ENCODE measurements at regions not wholly inside any gene's neighbourhood (a gene's known extent, or its start where the extent isn't known, plus 50 kb on each side); places are given as distances from the start of the nearest gene placed in this dataset.
"Not testable (repeated sequence)": the region's sequence is repeated elsewhere in the genome, so short reads cannot be mapped to it uniquely, and the experiment has no call there.

DNA sequence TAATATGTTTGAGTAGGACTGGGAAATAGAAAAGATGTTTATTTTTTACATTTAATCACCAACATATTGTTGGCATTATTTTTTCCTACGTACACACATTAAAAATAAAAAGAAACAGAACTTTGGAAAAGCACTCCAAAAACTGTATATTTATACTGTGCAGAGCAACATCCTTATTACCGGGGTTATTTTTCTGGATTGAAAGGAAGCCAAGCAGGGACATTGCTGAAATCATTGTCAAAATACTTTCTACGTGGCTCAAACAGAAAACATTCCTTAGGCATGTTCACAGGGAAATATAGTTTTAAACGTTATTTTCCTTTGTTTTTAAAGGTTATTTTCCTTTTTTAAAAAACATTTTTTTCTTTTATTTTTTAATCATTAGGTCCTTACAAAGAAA is 315.0 kb upstream of the SMIM21 start:
- no peak for DNase-seq (ENCODE audit: low spot score)

DNA sequence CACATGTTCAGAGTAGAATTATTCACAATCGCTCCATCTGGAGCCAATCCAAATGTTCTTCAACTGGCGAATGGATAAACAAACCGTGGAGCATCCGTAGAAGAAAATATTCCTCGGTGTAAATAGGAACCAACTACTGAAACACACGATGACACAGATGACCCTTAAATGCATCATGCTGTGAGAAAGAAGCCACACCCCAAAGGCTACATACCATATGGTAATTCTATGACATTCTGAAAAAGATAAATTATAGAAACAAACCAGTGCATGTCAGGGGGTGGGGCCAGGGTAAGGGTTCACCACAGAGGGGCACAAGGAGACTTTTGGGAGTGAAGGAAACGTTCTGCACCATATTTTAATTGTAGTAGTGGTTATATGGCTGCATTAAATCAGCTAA is 312.2 kb upstream of the SMIM21 start:
- DNase-seq (ENCODE audit: low spot score): no peak

DNA sequence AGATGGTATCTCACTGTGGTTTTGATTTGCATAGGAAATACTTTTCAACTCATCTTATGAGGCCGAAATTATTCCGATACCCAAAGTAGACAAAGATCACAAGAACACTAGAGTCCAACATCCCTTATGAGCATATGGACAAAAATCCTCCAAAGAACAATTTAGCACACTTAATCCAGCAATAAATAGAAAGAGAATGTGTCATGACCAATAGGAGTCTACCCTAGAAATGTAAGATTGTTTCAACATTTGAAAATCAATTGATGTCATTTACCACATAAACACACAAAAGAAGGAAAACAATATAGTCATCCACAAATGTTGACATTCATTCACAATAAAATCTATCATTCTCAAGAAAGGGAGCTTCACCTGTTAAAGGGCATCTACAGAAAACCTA is 307.8 kb upstream of the SMIM21 start:
- DNase-seq (ENCODE audit: low spot score): no peak

DNA sequence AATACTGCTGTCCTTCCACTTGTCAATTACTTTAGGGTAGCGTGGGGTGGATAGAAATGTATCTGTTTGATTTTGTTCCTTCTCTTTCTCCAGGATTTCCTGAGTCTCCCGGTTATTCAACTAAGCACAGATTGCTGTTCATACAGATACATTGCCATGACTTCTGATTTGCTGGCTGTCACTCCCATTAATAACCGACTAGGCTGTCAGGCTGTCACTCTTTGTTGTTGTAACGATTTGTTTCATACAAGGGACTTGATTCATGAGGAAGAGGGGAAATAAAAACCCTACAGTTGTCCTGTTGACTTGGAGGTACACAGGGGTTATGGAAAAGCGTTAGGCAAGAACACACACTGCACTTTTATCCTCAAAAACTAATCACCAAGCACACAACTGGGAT is 302.7 kb upstream of the SMIM21 start:
- no peak for DNase-seq (ENCODE audit: low spot score)

DNA sequence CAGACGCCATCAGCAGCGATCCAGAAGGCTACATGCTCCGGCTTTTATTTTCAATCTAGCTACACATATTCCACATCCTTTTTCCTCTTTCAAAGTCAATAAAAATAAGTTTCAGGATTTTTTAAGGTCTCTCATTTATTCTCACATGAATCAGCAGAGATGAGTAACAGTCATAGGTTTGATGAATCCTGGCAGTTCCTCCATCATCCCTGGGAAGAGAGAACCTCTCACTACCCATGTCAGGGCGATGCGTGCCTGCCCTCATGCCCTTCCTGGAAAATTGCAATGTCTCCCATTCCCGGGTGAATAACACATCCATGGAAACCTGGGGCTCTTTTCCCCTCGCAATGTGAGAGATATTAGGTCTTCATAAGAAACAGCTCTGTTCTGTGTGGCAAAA is 301.1 kb upstream of the SMIM21 start:
- DNase-seq (ENCODE audit: low spot score): no peak

DNA sequence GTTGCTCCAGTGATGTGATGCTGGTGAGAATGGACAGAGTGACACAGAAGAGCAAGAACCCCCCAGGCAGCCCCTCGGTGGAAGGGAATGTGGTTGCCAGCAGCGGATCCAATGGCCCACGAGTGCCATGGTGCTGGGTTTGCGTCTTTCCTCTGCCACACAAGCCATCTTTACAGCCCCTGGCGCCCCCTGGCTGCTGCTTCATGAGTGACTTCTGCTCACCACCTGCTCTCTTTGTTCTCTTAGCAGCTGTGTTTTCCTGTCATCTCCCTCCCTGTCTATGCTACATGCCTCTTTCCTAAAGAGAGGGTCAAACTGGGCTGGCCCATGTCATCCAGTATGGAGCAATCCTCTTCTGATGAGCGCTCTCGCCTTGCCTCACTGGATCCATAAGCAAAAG is 300.0 kb upstream of the SMIM21 start:
- DNase-seq (ENCODE audit: low spot score): peak; percentile 42

DNA sequence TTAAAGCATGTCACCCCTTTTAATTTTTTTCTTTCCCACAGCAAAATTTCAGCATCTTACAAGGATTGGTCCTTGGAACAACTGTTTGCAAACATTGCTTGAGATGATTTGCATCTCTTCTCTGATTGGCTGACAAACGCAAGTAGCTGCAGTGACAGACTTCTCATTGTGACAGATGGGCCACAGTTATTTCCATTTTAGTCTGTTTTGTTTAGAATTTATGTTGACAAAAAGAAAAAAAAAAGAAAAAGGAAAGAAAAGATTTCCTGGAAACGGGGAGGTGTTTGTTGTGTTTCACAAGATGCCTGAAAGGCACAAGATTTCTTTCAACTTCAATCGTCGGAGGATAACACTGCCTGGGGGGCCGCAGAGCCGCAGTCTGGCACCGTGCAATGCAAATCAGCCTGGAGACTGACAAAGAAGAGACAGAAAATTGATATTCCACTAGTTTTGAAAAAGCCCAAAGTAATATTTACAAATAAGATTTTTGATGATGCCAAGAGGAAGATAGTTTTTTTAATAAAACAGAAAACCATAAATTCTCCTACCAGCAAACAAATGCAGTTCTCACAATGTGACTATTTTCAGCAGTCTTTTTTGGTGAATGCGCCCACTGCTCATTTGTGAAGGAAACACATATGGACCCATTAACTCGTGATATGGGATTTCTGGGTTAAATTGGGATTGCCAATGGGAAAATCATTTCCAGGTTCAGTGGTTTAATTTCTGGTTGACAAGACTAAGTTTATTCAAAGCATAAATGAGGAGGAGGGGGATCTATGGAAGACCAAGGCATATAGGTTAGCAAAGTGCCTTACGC is 296.2 kb upstream of the SMIM21 start:
- DNase-seq (ENCODE audit: low spot score): peak; percentile 24

DNA sequence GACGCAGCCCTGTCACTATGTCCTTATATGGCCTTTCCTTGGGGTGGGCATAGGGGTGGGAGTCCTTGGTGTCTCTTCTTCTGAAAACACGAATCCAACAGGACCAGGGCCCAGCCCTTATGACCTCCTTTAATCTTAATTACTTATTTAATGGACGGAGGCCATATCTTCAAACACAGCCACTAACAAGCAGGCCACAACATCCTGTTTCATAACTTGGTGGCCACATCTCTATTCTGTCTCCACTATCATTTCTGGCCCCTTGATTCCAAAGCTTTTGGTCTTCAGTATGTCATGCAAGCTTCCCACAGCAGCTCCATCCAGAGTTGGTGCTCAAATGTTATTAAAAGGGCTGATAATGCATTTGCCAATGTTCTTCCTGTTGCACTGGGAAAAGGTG is 287.3 kb upstream of the SMIM21 start:
- DNase-seq (ENCODE audit: low spot score): no peak

DNA sequence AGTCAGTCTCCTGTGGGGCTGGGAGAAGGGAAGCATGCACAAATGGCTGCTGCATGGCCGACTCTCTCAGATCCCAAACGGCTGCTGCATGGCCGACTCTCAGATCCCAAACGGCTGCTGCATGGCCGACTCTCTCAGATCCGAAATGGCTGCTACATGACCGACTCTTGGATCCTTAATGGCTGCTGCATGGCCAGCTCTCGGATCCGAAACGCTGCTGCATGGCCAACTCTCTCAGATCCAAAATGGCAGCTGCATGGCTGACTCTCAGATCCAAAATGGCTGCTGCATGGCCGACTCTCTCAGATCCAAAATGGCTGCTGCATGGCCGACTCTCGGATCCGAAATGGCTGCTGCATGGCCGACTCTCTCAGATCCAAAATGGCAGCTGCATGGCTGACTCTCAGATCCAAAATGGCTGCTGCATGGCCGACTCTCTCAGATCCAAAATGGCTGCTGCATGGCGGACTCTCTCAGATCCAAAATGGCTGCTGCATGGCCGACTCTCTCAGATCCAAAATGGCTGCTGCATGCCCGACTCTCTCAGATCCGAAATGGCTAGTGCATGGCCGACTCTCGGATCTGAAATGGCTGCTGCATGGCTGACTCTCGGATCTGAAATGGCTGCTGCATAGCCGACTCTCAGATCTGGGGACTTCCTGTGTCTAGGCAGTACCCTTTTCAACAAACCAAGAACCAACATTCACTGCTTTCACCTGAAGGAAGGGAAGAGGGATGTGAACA is 284.8 kb upstream of the SMIM21 start:
- DNase-seq (ENCODE audit: low spot score): not testable (repeated sequence)

DNA sequence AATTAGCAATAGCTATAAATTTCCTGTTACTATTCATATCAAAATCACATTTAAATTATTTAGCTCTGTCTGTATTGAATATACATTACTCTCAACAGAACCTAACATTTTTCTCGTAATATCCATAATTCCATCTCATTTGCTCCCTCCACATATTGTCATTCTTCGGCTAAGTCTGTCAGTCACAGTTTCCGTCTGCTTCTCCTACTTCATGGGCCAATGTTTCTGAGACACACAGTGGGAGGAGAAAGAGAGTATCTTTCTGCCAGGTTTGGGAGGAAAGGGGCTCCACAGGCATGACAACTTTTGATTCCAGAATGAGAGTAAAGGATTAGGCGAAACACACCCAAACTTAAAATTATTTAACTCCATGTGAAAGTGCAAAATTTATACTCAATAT is 273.1 kb upstream of the SMIM21 start:
- no peak for DNase-seq (ENCODE audit: low spot score)

DNA sequence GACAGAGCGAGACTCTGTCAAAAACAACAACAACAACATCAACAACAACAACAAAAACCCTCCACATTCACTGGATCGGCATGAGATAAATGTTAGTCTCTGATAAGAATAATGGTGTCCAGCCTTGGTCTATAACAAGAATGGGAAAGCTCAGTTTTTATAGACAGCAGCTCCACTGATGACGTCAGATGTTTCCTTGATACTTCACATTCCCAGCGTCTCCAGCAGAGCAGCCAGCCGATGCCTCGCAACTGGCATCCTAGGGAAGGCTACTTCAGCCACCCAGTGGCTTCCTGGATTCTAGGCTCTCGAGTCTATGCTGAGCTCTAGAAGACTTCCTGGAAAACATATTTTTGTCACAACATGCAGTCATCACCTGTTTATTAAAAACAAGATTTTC is 271.4 kb upstream of the SMIM21 start:
- no peak for DNase-seq (ENCODE audit: low spot score)

DNA sequence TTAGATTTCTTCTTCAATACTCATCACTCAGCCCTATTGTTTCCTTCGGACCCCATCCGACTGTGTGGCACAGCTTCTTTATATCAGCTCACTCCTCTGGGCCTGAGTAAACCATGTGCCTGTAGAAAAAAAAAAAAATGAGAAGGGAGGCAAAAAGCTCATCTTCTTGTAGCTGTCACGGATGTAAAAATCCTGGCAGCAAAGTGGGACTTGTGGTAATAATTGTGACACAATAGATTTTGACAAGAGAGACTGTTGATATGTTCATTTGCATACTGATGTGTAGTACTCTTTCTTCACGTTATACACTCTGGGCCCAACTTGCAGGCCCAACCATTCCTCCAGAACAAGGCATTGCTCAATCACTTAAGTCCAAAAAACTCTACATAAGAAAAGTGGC is 270.0 kb upstream of the SMIM21 start:
- no peak for DNase-seq (ENCODE audit: low spot score)

DNA sequence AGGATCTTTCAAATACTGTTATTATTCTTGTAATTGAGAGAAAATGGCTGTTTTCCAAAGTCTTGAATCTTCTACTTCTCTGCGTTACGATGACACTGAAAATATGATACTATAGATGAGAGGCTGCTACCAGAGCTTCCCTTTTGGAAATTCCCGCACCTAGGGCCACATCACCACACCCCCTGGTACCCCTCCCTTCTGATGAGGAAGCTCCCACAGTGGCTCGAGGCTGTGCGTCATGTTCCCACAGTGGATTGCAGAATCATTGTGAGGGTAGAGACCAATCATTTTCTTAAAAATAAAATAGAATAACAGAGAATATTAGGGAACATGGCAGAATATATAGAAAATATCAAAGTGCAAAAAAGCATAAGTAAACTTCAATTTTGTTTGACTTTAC is 268.9 kb upstream of the SMIM21 start:
- DNase-seq (ENCODE audit: low spot score): no peak

DNA sequence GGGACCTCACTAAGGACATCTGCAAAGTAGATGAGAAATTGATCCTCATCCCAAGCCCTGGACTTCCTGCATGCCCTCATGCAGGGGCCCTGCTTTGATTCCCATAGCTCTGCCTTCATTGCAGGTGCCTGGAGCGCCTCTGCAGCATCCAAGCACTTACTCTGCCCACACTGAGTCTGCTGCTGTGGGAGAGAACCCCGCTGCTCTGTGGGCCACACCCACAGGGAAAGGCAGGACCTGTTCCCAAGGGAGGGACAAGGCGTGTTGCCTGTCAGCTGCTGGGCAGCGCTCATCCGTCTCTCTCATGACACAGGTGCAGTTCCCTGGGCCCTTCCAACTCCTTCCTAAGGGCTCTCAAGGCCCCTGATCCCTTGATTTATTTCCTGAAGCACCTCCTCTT is 266.8 kb upstream of the SMIM21 start:
- DNase-seq (ENCODE audit: low spot score): no peak

DNA sequence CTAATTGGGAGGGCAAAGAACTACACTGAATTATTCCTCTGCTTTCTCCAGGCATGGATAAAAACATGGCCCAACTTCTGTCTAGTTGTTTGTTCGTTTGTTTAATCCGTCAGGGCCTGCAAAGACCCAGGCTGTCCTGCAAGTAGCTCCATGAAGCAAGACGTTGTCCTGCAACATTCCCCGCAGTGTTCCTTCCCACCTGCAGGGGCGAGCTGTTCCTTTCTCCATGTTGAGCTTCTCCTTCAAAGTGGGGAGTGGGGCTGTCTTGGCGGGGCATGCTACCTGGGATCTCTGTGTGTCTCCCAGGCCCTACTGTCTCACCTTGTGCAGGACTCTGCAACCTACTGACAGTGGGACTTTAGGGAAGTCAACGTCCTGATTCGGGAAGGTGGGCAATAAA is 264.0 kb upstream of the SMIM21 start:
- DNase-seq (ENCODE audit: low spot score): no peak

DNA sequence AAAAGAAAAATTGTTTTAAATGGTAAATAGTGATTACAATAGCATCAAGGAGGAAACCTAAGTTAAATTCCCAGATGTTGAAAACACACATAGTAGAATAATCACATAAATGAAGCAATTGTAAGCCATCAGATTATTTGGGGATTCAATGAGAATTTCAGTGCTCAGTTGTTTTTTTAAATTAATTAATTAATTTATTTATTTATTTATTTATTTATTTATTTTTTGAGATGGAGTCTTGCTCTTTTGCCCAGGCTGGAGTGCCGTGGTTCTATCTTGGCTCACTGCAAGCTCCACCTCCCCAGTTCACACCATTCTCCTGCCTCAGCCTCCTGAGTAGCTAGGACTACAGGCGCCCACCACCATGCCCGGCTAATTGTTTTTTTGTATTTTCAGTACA is 262.8 kb upstream of the SMIM21 start:
- not testable (repeated sequence) for DNase-seq (ENCODE audit: low spot score)

DNA sequence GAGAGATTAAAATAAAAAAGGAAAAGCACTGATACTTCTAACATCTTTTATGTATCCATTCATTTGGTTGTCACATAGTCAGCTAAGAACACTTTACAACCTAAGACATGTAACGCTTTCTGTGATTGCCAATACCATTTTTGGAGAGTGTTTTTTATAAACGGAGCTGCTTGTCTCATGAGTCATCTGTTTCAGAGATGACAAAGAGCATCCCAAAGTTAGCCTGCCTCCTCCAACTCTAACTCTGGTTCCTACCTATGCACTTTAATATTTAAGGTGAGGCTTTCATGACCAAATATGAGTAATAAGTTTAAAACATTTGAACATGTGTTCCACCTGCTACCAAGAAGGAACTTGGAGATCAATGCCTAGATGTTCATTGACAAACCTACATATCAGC is 260.1 kb upstream of the SMIM21 start:
- no peak for DNase-seq (ENCODE audit: low spot score)

DNA sequence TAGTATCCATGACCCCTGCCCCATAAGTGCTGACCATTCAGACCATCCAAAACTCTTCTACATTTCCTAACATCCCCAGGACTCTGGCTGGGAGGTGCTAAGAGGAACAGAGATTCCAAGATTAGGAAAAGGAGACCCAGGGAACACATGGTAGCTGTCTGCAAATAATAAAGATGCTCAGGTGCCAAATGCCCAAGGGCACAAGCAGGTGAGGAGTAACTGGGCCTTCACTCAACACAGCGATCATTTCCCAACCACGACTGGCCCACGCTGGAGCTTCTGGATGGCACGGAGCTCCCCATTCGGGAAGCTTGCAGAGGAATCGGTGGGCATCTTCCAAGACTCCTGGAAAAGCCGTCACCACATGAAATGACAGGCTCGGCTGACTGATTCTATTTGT is 255.9 kb upstream of the SMIM21 start:
- no peak for DNase-seq (ENCODE audit: low spot score)

DNA sequence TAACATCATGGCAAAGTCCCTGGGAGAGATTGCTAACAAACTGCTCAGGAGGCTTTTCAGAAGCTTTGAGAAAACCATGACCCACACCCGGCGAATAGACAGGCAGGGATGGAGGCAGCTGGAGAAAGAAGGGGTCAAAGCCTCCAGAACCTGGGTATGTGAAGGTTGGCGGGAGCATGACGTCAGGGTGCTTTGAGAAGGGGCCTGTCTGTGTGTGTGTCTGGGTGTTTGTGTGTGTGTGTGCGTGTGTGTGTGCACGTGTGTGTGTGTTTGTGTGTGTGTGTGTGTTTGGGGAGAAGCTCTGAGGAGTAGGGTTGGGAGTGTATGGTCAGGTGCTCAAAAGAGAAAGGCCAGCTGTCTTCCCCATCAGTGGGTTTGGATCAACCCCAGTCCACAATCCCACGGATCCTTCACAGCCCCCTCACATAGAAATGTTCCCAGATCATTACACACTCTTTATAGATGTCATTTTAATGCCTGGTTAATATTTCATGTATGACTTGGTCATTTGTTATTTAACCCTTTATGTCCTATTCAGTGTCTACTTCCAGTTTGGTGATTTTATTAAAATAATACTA is 254.1 kb upstream of the SMIM21 start:
- no peak for DNase-seq (ENCODE audit: low spot score)

DNA sequence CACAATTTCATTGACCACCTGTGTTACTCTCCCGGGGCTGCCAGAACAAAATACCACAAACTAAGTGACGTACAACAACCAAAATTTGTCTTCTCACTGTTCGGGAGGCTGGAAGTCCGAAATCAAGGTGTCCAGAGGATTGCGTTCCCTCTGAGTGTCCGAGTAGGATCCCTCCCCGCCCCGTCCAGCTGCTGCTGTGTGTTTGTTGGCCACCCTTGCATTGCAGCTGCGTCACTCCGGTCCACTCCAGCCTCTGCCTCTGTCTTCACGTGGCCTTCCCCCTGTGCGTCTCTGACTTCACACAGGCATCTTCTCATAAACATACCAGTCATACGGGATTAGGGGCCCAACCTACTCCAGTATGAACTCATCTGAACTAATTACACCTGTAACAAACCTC is 251.8 kb upstream of the SMIM21 start:
- no peak for DNase-seq (ENCODE audit: low spot score)

DNA sequence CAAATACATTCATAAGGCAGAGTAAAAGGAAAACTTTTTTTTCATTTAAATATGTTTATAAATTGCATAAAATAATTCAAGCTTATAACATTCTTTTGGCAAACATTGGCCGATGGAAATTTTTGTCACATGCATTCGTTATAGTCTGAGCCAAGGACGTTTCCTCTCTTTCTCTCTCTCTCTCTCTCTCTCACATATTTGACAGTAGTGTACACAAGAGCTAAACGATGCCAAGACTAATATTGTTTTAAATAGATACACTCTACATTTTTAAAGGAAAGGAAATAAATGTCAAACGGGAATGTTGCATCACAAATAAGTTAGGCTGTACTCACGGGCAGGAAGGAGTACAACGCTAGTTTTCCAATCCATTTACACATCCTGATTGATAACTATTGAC is 251.1 kb upstream of the SMIM21 start:
- no peak for DNase-seq (ENCODE audit: low spot score)

DNA sequence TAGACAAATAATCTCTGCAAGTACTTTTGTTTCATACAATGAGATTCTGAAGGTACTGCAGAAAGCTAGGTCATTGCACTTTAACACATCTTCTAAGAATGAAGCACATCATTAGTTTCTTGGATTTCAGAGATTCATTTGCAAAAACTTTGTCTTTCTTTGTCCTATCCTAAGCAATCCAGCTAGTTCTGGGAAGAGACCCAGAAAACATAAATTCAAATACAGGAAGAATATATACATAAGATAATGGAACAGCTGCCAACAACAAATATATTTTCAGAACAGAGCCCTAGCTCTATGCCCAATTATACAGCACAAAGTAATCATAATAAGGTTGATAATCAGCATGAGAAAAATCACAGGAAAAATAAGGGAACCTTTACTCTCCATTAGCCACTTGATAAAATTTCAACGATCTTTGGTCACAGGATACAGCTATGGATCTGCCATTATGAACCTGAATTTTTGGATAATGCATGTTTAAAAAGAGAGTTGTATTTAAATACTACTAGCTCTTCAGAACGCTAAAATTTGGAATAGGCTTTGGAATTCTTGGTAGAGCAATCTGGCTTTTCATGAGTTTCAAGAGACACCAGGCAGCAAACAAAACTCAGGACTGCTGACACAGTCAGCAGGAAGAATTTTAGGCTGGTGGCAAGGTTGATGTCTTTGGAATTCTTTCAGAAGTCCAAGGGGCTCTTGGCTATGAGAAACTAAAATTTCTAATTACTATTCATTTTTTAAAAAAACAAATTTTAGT is 250.4 kb upstream of the SMIM21 start:
- DNase-seq (ENCODE audit: low spot score): no peak

DNA sequence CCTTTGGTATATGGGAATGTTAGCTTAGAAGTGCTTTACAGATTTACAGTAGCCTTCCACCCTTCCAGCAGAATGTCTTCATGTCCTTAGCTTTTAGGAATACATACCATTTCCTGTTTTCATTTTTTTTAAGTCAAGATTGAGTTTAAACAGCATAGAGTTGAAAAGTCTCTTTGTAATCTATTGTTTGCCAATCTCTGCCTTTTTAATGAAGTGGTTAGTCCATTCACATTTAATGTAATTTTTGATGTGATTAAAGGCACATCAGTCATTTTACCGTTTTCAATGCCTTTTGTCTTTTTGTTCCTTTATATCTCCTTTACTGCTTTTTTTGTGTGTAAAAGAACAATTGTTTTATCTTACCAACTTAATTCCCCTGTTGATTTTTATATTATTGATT is 233.4 kb upstream of the SMIM21 start:
- no peak for DNase-seq (ENCODE audit: low spot score)

Measured in globus pallidus (tissue), 1 donor.